ENCODE measurements at regions not wholly inside any gene's neighbourhood (a gene's known extent, or its start where the extent isn't known, plus 50 kb on each side); places are given as distances from the start of the nearest gene placed in this dataset.

GRCh38 chr6:121920616-121921015 is 478.8 kb upstream of the HSF2 start:
- Mint-ChIP-seq H3K27ac (ENCODE audit: unreplicated experiment) (no peak overlapping the region), H3K9me3 (ENCODE audit: unreplicated experiment) (no peaks in the 10 kb centered on the region), H3K4me1 (ENCODE audit: low read depth, unreplicated experiment) (no peaks in the 10 kb centered on the region), H3K36me3 (ENCODE audit: unreplicated experiment) (no peaks in the 10 kb centered on the region), H3K4me3 (ENCODE audit: unreplicated experiment) (no peak overlapping the region), H3K27me3 (ENCODE audit: unreplicated experiment) (no peaks in the 10 kb centered on the region)
- DNase-seq = no peak
- no peak for TF ChIP-seq CTCF (IDR thresholded peaks at IDR 0.05; ENCODE audit: partially characterized antibody, unreplicated experiment)

- DNase-seq = no peak
- TF ChIP-seq CTCF (IDR thresholded peaks at IDR 0.05; ENCODE audit: partially characterized antibody, unreplicated experiment) = no peak
- no peaks in the 10 kb centered on the region for H3K27me3 Mint-ChIP-seq (ENCODE audit: unreplicated experiment)
- H3K4me1 Mint-ChIP-seq (ENCODE audit: low read depth, unreplicated experiment) = no peaks in the 10 kb centered on the region
- no peak overlapping the region for H3K4me3 Mint-ChIP-seq (ENCODE audit: unreplicated experiment)
- no peaks in the 10 kb centered on the region for H3K9me3 Mint-ChIP-seq (ENCODE audit: unreplicated experiment)
- H3K27ac Mint-ChIP-seq (ENCODE audit: unreplicated experiment) = no peak overlapping the region
- no peaks in the 10 kb centered on the region for H3K36me3 Mint-ChIP-seq (ENCODE audit: unreplicated experiment)
Measured at GRCh38 chr6:121925024-121925423, 474.4 kb upstream of the HSF2 start.

GRCh38 chr6:121925534-121926255 is 473.8 kb upstream of the HSF2 start:
- TF ChIP-seq CTCF (IDR thresholded peaks at IDR 0.05; ENCODE audit: partially characterized antibody, unreplicated experiment) = no peak
- H3K27ac Mint-ChIP-seq (ENCODE audit: unreplicated experiment) = no peak overlapping the region
- H3K9me3 Mint-ChIP-seq (ENCODE audit: unreplicated experiment) = no peaks in the 10 kb centered on the region
- no peaks in the 10 kb centered on the region for H3K27me3 Mint-ChIP-seq (ENCODE audit: unreplicated experiment)
- no peak overlapping the region for H3K4me3 Mint-ChIP-seq (ENCODE audit: unreplicated experiment)
- H3K4me1 Mint-ChIP-seq (ENCODE audit: low read depth, unreplicated experiment) = no peaks in the 10 kb centered on the region
- no peaks in the 10 kb centered on the region for H3K36me3 Mint-ChIP-seq (ENCODE audit: unreplicated experiment)
- no peak for DNase-seq

GRCh38 chr6:121929301-121929700 is 470.2 kb upstream of the HSF2 start:
- peaks cover 22% of the 10 kb centered on the region for H3K4me1 Mint-ChIP-seq (ENCODE audit: low read depth, unreplicated experiment)
- peaks cover 2% of the 10 kb centered on the region for H3K27me3 Mint-ChIP-seq (ENCODE audit: unreplicated experiment)
- H3K27ac Mint-ChIP-seq (ENCODE audit: unreplicated experiment) = no peak overlapping the region
- no peak for DNase-seq
- H3K9me3 Mint-ChIP-seq (ENCODE audit: unreplicated experiment) = peaks cover 5% of the 10 kb centered on the region
- H3K36me3 Mint-ChIP-seq (ENCODE audit: unreplicated experiment) = no peaks in the 10 kb centered on the region
- no peak for TF ChIP-seq CTCF (IDR thresholded peaks at IDR 0.05; ENCODE audit: partially characterized antibody, unreplicated experiment)
- H3K4me3 Mint-ChIP-seq (ENCODE audit: unreplicated experiment) = no peak overlapping the region

GRCh38 chr6:121932076-121932991 is 467.1 kb upstream of the HSF2 start:
- peak overlapping the region; percentile 41 for H3K4me3 Mint-ChIP-seq (ENCODE audit: unreplicated experiment)
- H3K27me3 Mint-ChIP-seq (ENCODE audit: unreplicated experiment) = peaks cover 2% of the 10 kb centered on the region
- H3K9me3 Mint-ChIP-seq (ENCODE audit: unreplicated experiment) = peaks cover 5% of the 10 kb centered on the region
- H3K27ac Mint-ChIP-seq (ENCODE audit: unreplicated experiment) = peak overlapping the region; percentile 88
- peak; percentile 63 for DNase-seq
- no peaks in the 10 kb centered on the region for H3K36me3 Mint-ChIP-seq (ENCODE audit: unreplicated experiment)
- TF ChIP-seq CTCF (IDR thresholded peaks at IDR 0.05; ENCODE audit: partially characterized antibody, unreplicated experiment) = no peak
- peaks cover 22% of the 10 kb centered on the region for H3K4me1 Mint-ChIP-seq (ENCODE audit: low read depth, unreplicated experiment)
